Kidney epithelial cell (primary cell): ENCODE measurements at regions not wholly inside any gene's neighbourhood (a gene's known extent, or its start where the extent isn't known, plus 50 kb on each side); places are given as distances from the start of the nearest gene placed in this dataset.
"Not testable (repeated sequence)": the region's sequence is repeated elsewhere in the genome, so short reads cannot be mapped to it uniquely, and the experiment has no call there.

Source experiments
- DNase-seq: peaks from one replicate; pipeline ENCODE4 v3.0.0-alpha.2; 2010; ENCODE audit warnings: low read depth
- H3K27me3 ChIP-seq: 2 replicates; pipeline ENCODE4 v1.6.0; 2011; ENCODE audit warnings: low read length; ENCODE audit not compliant: control insufficient read depth, insufficient read depth
- H3K36me3 ChIP-seq: 2 replicates; pipeline ENCODE4 v1.5.1; 2011; ENCODE audit warnings: low read length; ENCODE audit not compliant: control insufficient read depth, insufficient read depth
- H3K4me3 ChIP-seq: 2 replicates; pipeline ENCODE4 v1.5.1; 2011; ENCODE audit warnings: low read depth, mild to moderate bottlenecking, control low read depth, low read length
- CTCF ChIP-seq: IDR thresholded peaks from 2 replicates; pipeline ENCODE4 v1.5.1; 2011; ENCODE audit warnings: mild to moderate bottlenecking, moderate library complexity, low read length, control low read depth, inconsistent platforms; ENCODE audit not compliant: insufficient read depth, poor library complexity, severe bottlenecking

GRCh38 chr17:74132354-74132753 lies 71.1 kb upstream of the RPL38 start:
- no peak overlapping the region for H3K4me3 ChIP-seq
- H3K36me3 ChIP-seq, result no peaks in the 10 kb centered on the region
- H3K27me3 ChIP-seq, result peaks cover 7% of the 10 kb centered on the region
- DNase-seq, result no peak
- TF ChIP-seq CTCF, result no peak

GRCh38 chr17:74133740-74134139 lies 69.7 kb upstream of the RPL38 start:
- Histone ChIP-seq H3K36me3 (no peaks in the 10 kb centered on the region), H3K27me3 (peaks cover 7% of the 10 kb centered on the region), H3K4me3 (no peak overlapping the region)
- DNase-seq, result no peak
- TF ChIP-seq CTCF, result no peak

GRCh38 chr17:74134234-74134633 lies 69.2 kb upstream of the RPL38 start:
- H3K27me3 ChIP-seq, H3K36me3 ChIP-seq, DNase-seq, H3K4me3 ChIP-seq: not testable (repeated sequence)

- no peak for TF ChIP-seq CTCF
- Histone ChIP-seq H3K36me3 (no peaks in the 10 kb centered on the region), H3K4me3 (no peak overlapping the region), H3K27me3 (peaks cover 7% of the 10 kb centered on the region)
- no peak for DNase-seq
These were observed 68.5 kb upstream of the RPL38 start for GRCh38 chr17:74134991-74135390.

- no peak overlapping the region for H3K4me3 ChIP-seq
- H3K36me3 ChIP-seq, result no peaks in the 10 kb centered on the region
- no peak for TF ChIP-seq CTCF
- peaks cover 7% of the 10 kb centered on the region for H3K27me3 ChIP-seq
- no peak for DNase-seq
These were observed 67.9 kb upstream of the RPL38 start for GRCh38 chr17:74135391-74136167.

- no peak for DNase-seq
- Histone ChIP-seq H3K36me3 (no peaks in the 10 kb centered on the region), H3K27me3 (peaks cover 7% of the 10 kb centered on the region), H3K4me3 (no peak overlapping the region)
- TF ChIP-seq CTCF, result no peak
These were observed 66.1 kb upstream of the RPL38 start for GRCh38 chr17:74137416-74137815.
